GM23338 (cell line): ENCODE measurements at regions not wholly inside any gene's neighbourhood (a gene's known extent, or its start where the extent isn't known, plus 50 kb on each side); places are given as distances from the start of the nearest gene placed in this dataset.

ENCODE experiments used
- CREB1 ChIP-seq: fragments of 250-450 bp; sonication (Bioruptor Pico); IDR thresholded peaks from 2 replicates; pipeline ENCODE4 v1.5.0; 2020; ENCODE audit warnings: low read depth, mild to moderate bottlenecking, moderate library complexity
- JUNB ChIP-seq: IDR thresholded peaks from one replicate; pipeline ENCODE4 v1.6.1; 2016; ENCODE audit warnings: antibody characterized with exemption; ENCODE audit not compliant: unreplicated experiment

- TF ChIP-seq JUNB (no peak), CREB1 (CRISPR knock-in tag) (no peak)
These were observed 73.1 kb upstream of the FMR1 start for GRCh38 chrX:147838465-147839131.
